HCT116 (cell line): ENCODE measurements at regions not wholly inside any gene's neighbourhood (a gene's known extent, or its start where the extent isn't known, plus 50 kb on each side); places are given as distances from the start of the nearest gene placed in this dataset.

Experiments used
- CEBPB ChIP-seq: IDR thresholded peaks from 2 replicates; pipeline ENCODE4 v1.6.1; 2012; ENCODE audit warnings: low read depth
- CTCF ChIP-seq, 3 experiments: fragments of 200-600 bp in 1 of 3; sonication (generic) in 1 of 3; IDR thresholded peaks in 2 of 3; conservative IDR thresholded peaks in 1 of 3; 2 replicates each; pipeline ENCODE4 v1.5.1; 2012 to 2017; ENCODE audit warnings: low read depth in 2 of 3, low read length in 2 of 3, antibody characterized with exemption in 1 of 3, borderline replicate concordance in 1 of 3, control low read depth in 1 of 3, mild to moderate bottlenecking in 1 of 3, mixed read lengths in 1 of 3, mixed run types in 1 of 3, moderate library complexity in 1 of 3; ENCODE audit not compliant: insufficient read depth in 1 of 3
- EGR1 ChIP-seq: IDR thresholded peaks from 2 replicates; pipeline ENCODE4 v1.6.1; 2012; ENCODE audit warnings: low read depth
- EZH2 ChIP-seq: fragments of 200-600 bp; sonication (generic); IDR thresholded peaks from 2 replicates; pipeline ENCODE4 v1.6.1; 2017; ENCODE audit warnings: antibody characterized with exemption, mixed run types
- MAX ChIP-seq: IDR thresholded peaks from 2 replicates; pipeline ENCODE4 v1.6.1; 2012
- POLR2A ChIP-seq: IDR thresholded peaks from 2 replicates; pipeline ENCODE4 v1.7.0; 2011; ENCODE audit warnings: borderline replicate concordance; ENCODE audit not compliant: insufficient read depth, insufficient read length; ENCODE audit errors: extremely low read depth
- POLR2AphosphoS5 ChIP-seq: IDR thresholded peaks from 2 replicates; pipeline ENCODE4 v1.6.1; 2011; ENCODE audit warnings: mild to moderate bottlenecking, low read depth, low read length, moderate library complexity
- SIN3A ChIP-seq: IDR thresholded peaks from 2 replicates; pipeline ENCODE4 v1.6.1; 2012; ENCODE audit warnings: low read depth
- SRF ChIP-seq: IDR thresholded peaks from 2 replicates; pipeline ENCODE4 v1.6.1; 2012; ENCODE audit warnings: low read depth
- ZFX ChIP-seq: fragments of 450-650 bp; IDR thresholded peaks from 2 replicates; pipeline ENCODE4 v1.6.1; 2017

- TF ChIP-seq SIN3A, result no peak
- TF ChIP-seq CTCF (IDR thresholded peaks at IDR 0.05 in 2 of 3, conservative IDR thresholded peaks at IDR 0.05 in 1 of 3; ENCODE audit: borderline replicate concordance in 1 of 3, insufficient read depth in 1 of 3, low read depth in 2 of 3, low read length in 2 of 3), result no peak
- no peak for TF ChIP-seq EZH2
- no peak for TF ChIP-seq SRF
- no peak for TF ChIP-seq POLR2AphosphoS5
- TF ChIP-seq MAX, result no peak
- no peak for TF ChIP-seq POLR2A
- TF ChIP-seq ZFX, result no peak
- no peak for TF ChIP-seq CEBPB
- no peak for TF ChIP-seq EGR1
Measured at GRCh38 chr4:85177092-85177491, 210.6 kb upstream of the WDFY3 start.
